GM23338 (cell line): ENCODE measurements at regions not wholly inside any gene's neighbourhood (a gene's known extent, or its start where the extent isn't known, plus 50 kb on each side); places are given as distances from the start of the nearest gene placed in this dataset.

Experiments
- CREB1 ChIP-seq: fragments of 250-450 bp; sonication (Bioruptor Pico); IDR thresholded peaks from 2 replicates; pipeline ENCODE4 v1.5.0; 2020; ENCODE audit warnings: low read depth, mild to moderate bottlenecking, moderate library complexity
- EZH2 ChIP-seq: fragments of 200-600 bp; sonication (generic); IDR thresholded peaks from one replicate; pipeline ENCODE4 v1.8.0; 2017; ENCODE audit warnings: antibody characterized with exemption, mild to moderate bottlenecking, low read depth; ENCODE audit not compliant: unreplicated experiment
- EZH2phosphoT487 ChIP-seq: fragments of 200-600 bp; sonication (generic); IDR thresholded peaks from one replicate; pipeline ENCODE4 v1.8.1; 2018; ENCODE audit warnings: antibody characterized with exemption; ENCODE audit not compliant: unreplicated experiment
- JUNB ChIP-seq: IDR thresholded peaks from one replicate; pipeline ENCODE4 v1.6.1; 2016; ENCODE audit warnings: antibody characterized with exemption; ENCODE audit not compliant: unreplicated experiment
- NANOG ChIP-seq: IDR thresholded peaks from 2 replicates; pipeline ENCODE4 v1.6.1; 2016; ENCODE audit warnings: antibody characterized with exemption, borderline replicate concordance
- POLR2AphosphoS5 ChIP-seq: IDR thresholded peaks from 2 replicates; pipeline ENCODE4 v1.6.1; 2016; ENCODE audit warnings: antibody characterized with exemption, low read depth
- ZNF114 ChIP-seq: fragments of 250-450 bp; sonication (Bioruptor Pico); IDR thresholded peaks from 2 replicates; pipeline ENCODE4 v1.5.0; 2020; ENCODE audit warnings: mild to moderate bottlenecking, moderate library complexity
- TF ChIP-seq, protein P1 (sequence below), 2 experiments: fragments of 200-600 bp in 1 of 2; sonication (generic) in 1 of 2; conservative IDR thresholded peaks; 2 replicates each; pipeline versions ENCODE4 v1.5.1 to v1.6.1; 2016 to 2017; ENCODE audit warnings: antibody characterized with exemption in 2 of 2, low read depth in 2 of 2, mild to moderate bottlenecking in 2 of 2, moderate library complexity in 1 of 2
- TF ChIP-seq, protein P2 (sequence below): IDR thresholded peaks from one replicate; pipeline ENCODE4 v1.6.1; 2018; ENCODE audit warnings: antibody characterized with exemption; ENCODE audit not compliant: unreplicated experiment

DNA sequence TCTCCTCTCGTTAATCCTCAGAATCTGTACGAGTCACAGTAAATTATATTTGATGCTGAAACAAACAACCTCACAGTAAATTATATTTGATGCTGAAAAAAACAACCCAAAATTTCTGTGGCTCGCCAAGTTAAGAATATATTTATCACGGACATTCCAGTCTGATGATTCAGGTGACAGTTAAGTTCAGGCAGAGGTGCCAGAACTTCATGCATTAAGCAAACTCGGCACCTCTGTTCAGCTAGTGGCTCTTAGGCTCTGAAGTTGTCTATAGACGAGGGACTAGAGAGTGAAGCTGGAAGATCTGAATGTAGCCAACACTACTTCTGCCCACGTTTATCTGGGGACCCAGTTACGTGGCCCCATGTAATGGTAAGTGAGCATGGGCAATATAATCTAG is 132.2 kb upstream of the AGA start:
- TF ChIP-seq, protein P1, sequence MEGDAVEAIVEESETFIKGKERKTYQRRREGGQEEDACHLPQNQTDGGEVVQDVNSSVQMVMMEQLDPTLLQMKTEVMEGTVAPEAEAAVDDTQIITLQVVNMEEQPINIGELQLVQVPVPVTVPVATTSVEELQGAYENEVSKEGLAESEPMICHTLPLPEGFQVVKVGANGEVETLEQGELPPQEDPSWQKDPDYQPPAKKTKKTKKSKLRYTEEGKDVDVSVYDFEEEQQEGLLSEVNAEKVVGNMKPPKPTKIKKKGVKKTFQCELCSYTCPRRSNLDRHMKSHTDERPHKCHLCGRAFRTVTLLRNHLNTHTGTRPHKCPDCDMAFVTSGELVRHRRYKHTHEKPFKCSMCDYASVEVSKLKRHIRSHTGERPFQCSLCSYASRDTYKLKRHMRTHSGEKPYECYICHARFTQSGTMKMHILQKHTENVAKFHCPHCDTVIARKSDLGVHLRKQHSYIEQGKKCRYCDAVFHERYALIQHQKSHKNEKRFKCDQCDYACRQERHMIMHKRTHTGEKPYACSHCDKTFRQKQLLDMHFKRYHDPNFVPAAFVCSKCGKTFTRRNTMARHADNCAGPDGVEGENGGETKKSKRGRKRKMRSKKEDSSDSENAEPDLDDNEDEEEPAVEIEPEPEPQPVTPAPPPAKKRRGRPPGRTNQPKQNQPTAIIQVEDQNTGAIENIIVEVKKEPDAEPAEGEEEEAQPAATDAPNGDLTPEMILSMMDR (conservative IDR thresholded peaks at IDR 0.05; ENCODE audit: low read depth in 2 of 2), result no peak
- no peak for TF ChIP-seq POLR2AphosphoS5
- no peak for TF ChIP-seq EZH2
- no peak for TF ChIP-seq JUNB
- TF ChIP-seq ZNF114 (CRISPR knock-in tag), result no peak
- TF ChIP-seq, protein P2, sequence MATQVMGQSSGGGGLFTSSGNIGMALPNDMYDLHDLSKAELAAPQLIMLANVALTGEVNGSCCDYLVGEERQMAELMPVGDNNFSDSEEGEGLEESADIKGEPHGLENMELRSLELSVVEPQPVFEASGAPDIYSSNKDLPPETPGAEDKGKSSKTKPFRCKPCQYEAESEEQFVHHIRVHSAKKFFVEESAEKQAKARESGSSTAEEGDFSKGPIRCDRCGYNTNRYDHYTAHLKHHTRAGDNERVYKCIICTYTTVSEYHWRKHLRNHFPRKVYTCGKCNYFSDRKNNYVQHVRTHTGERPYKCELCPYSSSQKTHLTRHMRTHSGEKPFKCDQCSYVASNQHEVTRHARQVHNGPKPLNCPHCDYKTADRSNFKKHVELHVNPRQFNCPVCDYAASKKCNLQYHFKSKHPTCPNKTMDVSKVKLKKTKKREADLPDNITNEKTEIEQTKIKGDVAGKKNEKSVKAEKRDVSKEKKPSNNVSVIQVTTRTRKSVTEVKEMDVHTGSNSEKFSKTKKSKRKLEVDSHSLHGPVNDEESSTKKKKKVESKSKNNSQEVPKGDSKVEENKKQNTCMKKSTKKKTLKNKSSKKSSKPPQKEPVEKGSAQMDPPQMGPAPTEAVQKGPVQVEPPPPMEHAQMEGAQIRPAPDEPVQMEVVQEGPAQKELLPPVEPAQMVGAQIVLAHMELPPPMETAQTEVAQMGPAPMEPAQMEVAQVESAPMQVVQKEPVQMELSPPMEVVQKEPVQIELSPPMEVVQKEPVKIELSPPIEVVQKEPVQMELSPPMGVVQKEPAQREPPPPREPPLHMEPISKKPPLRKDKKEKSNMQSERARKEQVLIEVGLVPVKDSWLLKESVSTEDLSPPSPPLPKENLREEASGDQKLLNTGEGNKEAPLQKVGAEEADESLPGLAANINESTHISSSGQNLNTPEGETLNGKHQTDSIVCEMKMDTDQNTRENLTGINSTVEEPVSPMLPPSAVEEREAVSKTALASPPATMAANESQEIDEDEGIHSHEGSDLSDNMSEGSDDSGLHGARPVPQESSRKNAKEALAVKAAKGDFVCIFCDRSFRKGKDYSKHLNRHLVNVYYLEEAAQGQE, result no peak
- no peak for TF ChIP-seq EZH2phosphoT487
- no peak for TF ChIP-seq CREB1
- no peak for TF ChIP-seq NANOG
